ENCODE measurements at regions not wholly inside any gene's neighbourhood (a gene's known extent, or its start where the extent isn't known, plus 50 kb on each side); places are given as distances from the start of the nearest gene placed in this dataset.

DNA sequence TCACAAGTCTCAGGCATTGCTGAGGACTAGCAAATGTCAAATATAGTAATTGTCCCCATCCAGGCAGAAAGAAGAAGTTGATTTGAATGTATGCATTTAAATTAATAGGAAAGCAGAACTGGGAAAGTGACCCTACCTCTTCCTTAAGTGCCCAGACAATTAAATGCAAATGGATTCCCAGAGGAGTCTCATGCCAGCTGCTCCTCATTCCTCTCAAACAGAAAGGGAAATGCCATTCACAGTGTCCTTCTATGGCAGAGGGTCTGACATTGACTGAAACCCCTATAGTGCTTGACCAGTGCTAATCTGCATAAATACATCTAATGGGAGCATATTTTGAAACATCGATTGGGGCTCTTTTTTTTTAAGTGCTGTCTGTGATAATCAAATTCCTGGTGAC is 292.4 kb upstream of the SEL1L start:
- Histone ChIP-seq H3K27me3 (no peaks in the 10 kb centered on the region), H3K36me3 (no peaks in the 10 kb centered on the region), H3K27ac (no peak overlapping the region), H3K4me1 (no peaks in the 10 kb centered on the region), H3K9me3 (peaks cover 7% of the 10 kb centered on the region), H3K4me3 (no peak overlapping the region)
- no peak for DNase-seq (ENCODE audit: low spot score in 2 of 2)
- 100% methylated on average over 1 of the region's 1 CpG for WGBS
- TF ChIP-seq CTCF (IDR thresholded peaks at IDR 0.05) (no peak), POLR2A (IDR thresholded peaks at IDR 0.05) (no peak), POLR2AphosphoS5 (IDR thresholded peaks at IDR 0.05) (no peak), EP300 (IDR thresholded peaks at IDR 0.05) (no peak)

DNA sequence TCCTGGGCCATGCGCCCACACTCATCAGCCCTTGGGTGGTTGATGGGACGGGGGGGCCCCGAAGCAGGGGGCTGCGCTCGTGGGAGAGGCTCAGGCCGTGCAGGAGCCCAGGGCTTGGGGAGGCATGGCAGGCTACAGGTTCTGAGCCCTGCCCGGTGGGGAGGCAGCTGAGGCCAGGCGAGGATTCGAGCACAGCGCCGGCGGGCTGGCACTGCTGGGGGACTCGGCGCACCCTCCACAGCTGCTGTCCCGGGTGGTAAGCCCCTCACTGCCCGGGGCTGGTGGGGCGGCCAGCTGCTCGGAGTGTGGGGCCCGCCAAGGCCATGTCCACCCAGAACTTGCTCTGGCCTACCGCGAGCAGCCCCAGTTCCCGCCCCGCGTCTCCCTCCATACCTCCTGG is 295.8 kb upstream of the SEL1L start:
- no peak for TF ChIP-seq CTCF (IDR thresholded peaks at IDR 0.05)
- no peak for TF ChIP-seq POLR2AphosphoS5 (IDR thresholded peaks at IDR 0.05)
- no peak for TF ChIP-seq EP300 (IDR thresholded peaks at IDR 0.05)
- TF ChIP-seq POLR2A (IDR thresholded peaks at IDR 0.05), result no peak
- Histone ChIP-seq H3K4me3 (no peak overlapping the region), H3K27ac (no peak overlapping the region), H3K9me3 (no peaks in the 10 kb centered on the region), H3K27me3 (no peaks in the 10 kb centered on the region), H3K4me1 (no peaks in the 10 kb centered on the region), H3K36me3 (no peaks in the 10 kb centered on the region)
- no peak for DNase-seq (ENCODE audit: low spot score in 2 of 2)
- WGBS, result 93% methylated on average over 17 of the region's 24 CpGs

DNA sequence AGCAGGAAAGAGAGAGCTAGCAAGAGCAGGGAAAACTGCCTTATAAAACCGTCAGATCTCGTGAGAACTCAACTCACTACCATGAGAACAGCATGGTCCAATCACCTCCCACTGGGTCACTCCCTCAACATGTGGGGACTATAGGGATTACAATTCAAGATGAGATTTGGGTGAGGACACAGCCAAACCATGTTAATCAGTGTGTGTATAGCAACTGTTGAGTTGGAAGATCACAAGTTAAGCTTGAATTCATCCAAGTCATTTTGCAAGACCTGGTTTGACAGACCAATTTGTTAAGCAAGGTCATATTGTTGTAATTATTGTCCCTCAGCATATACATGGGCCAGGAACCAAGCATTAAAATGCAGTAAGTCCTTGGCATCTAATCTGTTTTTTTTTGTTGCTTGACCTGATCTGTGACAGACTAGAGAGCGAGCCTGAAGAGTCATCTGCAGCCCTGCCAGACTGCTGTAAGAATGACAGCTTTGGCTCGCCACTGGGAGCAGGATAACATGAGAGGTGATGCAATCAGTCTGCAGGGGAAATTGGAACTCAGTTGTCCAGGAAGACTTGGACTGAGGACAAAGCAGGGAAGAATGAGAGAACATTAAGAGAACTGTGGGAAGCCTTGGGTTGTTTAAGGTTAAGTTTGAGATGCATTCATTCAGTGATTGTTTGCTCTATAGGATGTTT is 297.6 kb upstream of the SEL1L start:
- 35% methylated on average over 4 of the region's 4 CpGs for WGBS
- H3K9me3 ChIP-seq, result peaks cover 6% of the 10 kb centered on the region
- H3K27me3 ChIP-seq, result no peaks in the 10 kb centered on the region
- H3K36me3 ChIP-seq, result no peaks in the 10 kb centered on the region
- H3K4me3 ChIP-seq, result no peak overlapping the region
- DNase-seq (ENCODE audit: low spot score in 2 of 2), result no peak
- H3K4me1 ChIP-seq, result no peaks in the 10 kb centered on the region
- no peak overlapping the region for H3K27ac ChIP-seq
- no peak for TF ChIP-seq POLR2AphosphoS5 (IDR thresholded peaks at IDR 0.05)
- TF ChIP-seq CTCF (IDR thresholded peaks at IDR 0.05), result no peak
- TF ChIP-seq EP300 (IDR thresholded peaks at IDR 0.05), result no peak
- TF ChIP-seq POLR2A (IDR thresholded peaks at IDR 0.05), result no peak

GRCh38 chr14:81834308-81834707 is 300.7 kb upstream of the SEL1L start:
- 21% methylated on average over 1 of the region's 1 CpG for WGBS
- no peak for DNase-seq (ENCODE audit: low spot score in 2 of 2)

GRCh38 chr14:81837304-81837703 is 303.7 kb upstream of the SEL1L start:
- no peaks in the 10 kb centered on the region for H3K4me1 ChIP-seq
- no peak overlapping the region for H3K27ac ChIP-seq
- no peak for DNase-seq (ENCODE audit: low spot score in 2 of 2)
- H3K4me3 ChIP-seq, result no peak overlapping the region
- no peaks in the 10 kb centered on the region for H3K36me3 ChIP-seq
- TF ChIP-seq EP300 (IDR thresholded peaks at IDR 0.05) (no peak), CTCF (IDR thresholded peaks at IDR 0.05) (no peak), POLR2A (IDR thresholded peaks at IDR 0.05) (no peak), POLR2AphosphoS5 (IDR thresholded peaks at IDR 0.05) (no peak)
- WGBS, result 82% methylated on average over 4 of the region's 4 CpGs
- H3K27me3 ChIP-seq, result no peaks in the 10 kb centered on the region
- peaks cover 9% of the 10 kb centered on the region for H3K9me3 ChIP-seq

More at GRCh38 chr14:81834308-81834707, 300.7 kb upstream of the SEL1L start:
- Histone ChIP-seq H3K27me3 (no peaks in the 10 kb centered on the region), H3K36me3 (no peaks in the 10 kb centered on the region), H3K4me3 (no peak overlapping the region), H3K9me3 (peaks cover 9% of the 10 kb centered on the region), H3K4me1 (no peaks in the 10 kb centered on the region), H3K27ac (no peak overlapping the region)
- TF ChIP-seq EP300 (IDR thresholded peaks at IDR 0.05) (no peak), POLR2A (IDR thresholded peaks at IDR 0.05) (no peak)

- no peaks in the 10 kb centered on the region for H3K36me3 ChIP-seq
- no peak for TF ChIP-seq POLR2AphosphoS5 (IDR thresholded peaks at IDR 0.05)
- no peak overlapping the region for H3K27ac ChIP-seq
- H3K27me3 ChIP-seq, result no peaks in the 10 kb centered on the region
- H3K9me3 ChIP-seq, result peaks cover 9% of the 10 kb centered on the region
- DNase-seq (ENCODE audit: low spot score in 2 of 2), result no peak
- WGBS, result 51% methylated on average over 2 of the region's 2 CpGs
- no peaks in the 10 kb centered on the region for H3K4me1 ChIP-seq
- H3K4me3 ChIP-seq, result no peak overlapping the region
Observed at GRCh38 chr14:81839056-81839455, 305.4 kb upstream of the SEL1L start.
